ENCODE measurements at regions not wholly inside any gene's neighbourhood (a gene's known extent, or its start where the extent isn't known, plus 50 kb on each side); places are given as distances from the start of the nearest gene placed in this dataset.

DNA sequence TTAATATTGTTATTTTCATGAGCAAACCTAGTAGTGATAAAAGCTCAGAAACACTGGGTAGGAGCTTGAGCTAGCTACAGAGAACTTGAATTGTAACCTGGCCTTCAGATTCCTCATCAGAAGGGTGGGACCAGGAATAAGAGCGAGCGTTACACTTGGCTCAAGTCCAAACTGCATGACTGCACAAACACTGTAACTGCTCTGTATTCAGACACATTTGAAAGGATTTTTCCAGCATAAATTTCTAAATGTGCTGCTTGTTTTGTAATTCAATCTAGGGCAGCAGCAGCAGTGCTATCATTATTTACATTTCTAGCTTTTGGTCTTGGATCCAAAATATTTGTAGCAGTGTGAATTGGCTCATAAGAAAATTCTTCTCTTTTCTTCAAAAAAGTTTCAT lies 133.0 kb upstream of the TMLHE start (continued):
- TF ChIP-seq, protein P1, sequence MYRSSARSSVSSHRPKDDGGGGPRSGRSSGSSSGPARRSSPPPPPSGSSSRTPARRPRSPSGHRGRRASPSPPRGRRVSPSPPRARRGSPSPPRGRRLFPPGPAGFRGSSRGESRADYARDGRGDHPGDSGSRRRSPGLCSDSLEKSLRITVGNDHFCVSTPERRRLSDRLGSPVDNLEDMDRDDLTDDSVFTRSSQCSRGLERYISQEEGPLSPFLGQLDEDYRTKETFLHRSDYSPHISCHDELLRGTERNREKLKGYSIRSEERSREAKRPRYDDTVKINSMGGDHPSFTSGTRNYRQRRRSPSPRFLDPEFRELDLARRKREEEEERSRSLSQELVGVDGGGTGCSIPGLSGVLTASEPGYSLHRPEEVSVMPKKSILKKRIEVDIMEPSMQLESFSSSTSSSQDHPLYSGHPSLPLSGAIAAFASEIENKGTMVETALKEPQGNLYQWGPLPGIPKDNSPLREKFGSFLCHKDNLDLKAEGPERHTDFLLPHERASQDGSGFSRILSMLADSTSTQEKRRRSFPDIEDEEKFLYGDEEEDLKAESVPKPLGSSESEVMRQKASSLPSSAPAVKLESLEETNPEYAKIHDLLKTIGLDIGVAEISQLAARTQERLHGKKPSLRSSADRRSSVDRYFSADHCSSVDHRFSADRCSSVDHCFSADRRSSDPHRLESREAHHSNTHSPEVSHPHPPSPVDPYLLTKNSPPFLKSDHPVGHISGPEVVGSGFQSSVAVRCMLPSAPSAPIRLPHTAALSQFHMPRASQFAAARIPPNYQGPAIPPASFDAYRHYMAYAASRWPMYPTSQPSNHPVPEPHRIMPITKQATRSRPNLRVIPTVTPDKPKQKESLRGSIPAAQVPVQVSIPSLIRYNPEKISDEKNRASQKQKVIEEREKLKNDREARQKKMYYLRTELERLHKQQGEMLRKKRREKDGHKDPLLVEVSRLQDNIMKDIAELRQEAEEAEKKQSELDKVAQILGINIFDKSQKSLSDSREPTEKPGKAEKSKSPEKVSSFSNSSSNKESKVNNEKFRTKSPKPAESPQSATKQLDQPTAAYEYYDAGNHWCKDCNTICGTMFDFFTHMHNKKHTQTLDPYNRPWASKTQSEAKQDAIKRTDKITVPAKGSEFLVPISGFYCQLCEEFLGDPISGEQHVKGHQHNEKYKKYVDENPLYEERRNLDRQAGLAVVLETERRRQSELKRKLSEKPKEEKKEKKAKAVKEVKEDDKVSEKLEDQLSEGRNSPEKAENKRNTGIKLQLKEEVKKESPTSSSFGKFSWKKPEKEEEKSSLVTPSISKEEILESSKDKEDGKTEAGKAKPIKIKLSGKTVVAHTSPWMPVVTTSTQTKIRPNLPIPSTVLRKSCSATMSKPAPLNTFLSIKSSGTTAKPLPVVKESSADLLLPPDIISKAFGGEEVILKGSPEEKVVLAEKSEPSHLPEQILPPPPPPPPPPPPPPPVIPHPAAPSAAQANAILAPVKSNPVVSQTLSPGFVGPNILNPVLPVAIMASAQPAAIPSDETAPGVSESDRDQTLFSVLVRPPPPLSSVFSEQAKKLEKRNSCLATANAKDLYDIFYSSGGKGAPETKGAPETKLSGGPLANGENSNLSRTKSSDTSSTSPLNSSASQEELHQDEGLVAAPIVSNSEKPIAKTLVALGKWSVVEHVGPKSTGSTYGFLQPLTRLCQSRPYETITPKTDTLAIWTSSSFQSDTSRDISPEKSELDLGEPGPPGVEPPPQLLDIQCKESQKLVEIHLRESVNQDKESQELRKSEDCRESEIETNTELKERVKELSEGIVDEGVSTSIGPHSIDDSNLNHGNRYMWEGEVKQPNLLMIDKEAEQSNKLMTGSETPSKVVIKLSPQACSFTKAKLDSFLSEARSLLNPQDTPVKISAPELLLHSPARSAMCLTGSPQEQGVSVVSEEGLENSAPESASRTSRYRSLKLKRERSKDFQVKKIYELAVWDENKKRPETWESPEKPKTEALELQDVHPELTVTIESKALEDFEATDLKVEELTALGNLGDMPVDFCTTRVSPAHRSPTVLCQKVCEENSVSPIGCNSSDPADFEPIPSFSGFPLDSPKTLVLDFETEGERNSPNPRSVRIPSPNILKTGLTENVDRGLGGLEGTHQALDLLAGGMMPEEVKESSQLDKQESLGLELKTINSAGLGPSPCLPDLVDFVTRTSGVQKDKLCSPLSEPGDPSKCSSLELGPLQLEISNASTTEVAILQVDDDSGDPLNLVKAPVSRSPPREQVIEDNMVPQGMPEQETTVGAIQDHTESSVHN (IDR thresholded peaks at IDR 0.05; ENCODE audit: borderline replicate concordance in 1 of 2, low read depth in 1 of 2) = no peak
- TF ChIP-seq NEUROD1 (IDR thresholded peaks at IDR 0.05; ENCODE audit: borderline replicate concordance, low read depth, low read length, partially characterized antibody) (no peak), THRAP3 (IDR thresholded peaks at IDR 0.05; ENCODE audit: borderline replicate concordance) (no peak), ATF1 (CRISPR knock-in tag; IDR thresholded peaks at IDR 0.05) (no peak), ATF1 (tag; IDR thresholded peaks at IDR 0.05) (0 out of 2 replicates have a peak, but pooled peaks have one; percentile 10), ETV5 (CRISPR knock-in tag; IDR thresholded peaks at IDR 0.05; ENCODE audit: low read depth) (no peak), MYBL2 (IDR thresholded peaks at IDR 0.05; ENCODE audit: low read depth) (peak; percentile 80), MYBL2 (CRISPR knock-in tag; IDR thresholded peaks at IDR 0.05; ENCODE audit: borderline replicate concordance) (no peak), CEBPG (CRISPR knock-in tag; IDR thresholded peaks at IDR 0.05) (no peak), CEBPG (tag; conservative IDR thresholded peaks at IDR 0.05 in 1 of 2, IDR thresholded peaks at IDR 0.05 in 1 of 2) (no peak), C11orf30 (IDR thresholded peaks at IDR 0.05; ENCODE audit: low read depth) (peak; percentile 85), MAFG (tag; conservative IDR thresholded peaks at IDR 0.05) (peak; percentile 52; the same call in 1 of the 2 replicates), JUND (IDR thresholded peaks at IDR 0.05; ENCODE audit: borderline replicate concordance, low read depth, low read length) (no peak), JUND (tag; IDR thresholded peaks at IDR 0.05; ENCODE audit: borderline replicate concordance, low read depth, low read length) (no peak), SRF (CRISPR knock-in tag; IDR thresholded peaks at IDR 0.05) (no peak), BRF2 (IDR thresholded peaks at IDR 0.05; ENCODE audit: borderline replicate concordance, insufficient read depth, insufficient read length) (no peak)
- TF ChIP-seq, protein P2, sequence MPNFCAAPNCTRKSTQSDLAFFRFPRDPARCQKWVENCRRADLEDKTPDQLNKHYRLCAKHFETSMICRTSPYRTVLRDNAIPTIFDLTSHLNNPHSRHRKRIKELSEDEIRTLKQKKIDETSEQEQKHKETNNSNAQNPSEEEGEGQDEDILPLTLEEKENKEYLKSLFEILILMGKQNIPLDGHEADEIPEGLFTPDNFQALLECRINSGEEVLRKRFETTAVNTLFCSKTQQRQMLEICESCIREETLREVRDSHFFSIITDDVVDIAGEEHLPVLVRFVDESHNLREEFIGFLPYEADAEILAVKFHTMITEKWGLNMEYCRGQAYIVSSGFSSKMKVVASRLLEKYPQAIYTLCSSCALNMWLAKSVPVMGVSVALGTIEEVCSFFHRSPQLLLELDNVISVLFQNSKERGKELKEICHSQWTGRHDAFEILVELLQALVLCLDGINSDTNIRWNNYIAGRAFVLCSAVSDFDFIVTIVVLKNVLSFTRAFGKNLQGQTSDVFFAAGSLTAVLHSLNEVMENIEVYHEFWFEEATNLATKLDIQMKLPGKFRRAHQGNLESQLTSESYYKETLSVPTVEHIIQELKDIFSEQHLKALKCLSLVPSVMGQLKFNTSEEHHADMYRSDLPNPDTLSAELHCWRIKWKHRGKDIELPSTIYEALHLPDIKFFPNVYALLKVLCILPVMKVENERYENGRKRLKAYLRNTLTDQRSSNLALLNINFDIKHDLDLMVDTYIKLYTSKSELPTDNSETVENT (CRISPR knock-in tag; IDR thresholded peaks at IDR 0.05) = no peak
